Hepatic stellate cell (primary cell): ENCODE measurements at regions not wholly inside any gene's neighbourhood (a gene's known extent, or its start where the extent isn't known, plus 50 kb on each side); places are given as distances from the start of the nearest gene placed in this dataset.
"Not testable (repeated sequence)": the region's sequence is repeated elsewhere in the genome, so short reads cannot be mapped to it uniquely, and the experiment has no call there.

ENCODE experiments used
- DNase-seq: peaks from one replicate; pipeline ENCODE4 v3.0.0; 2011; ENCODE audit warnings: low spot score

- DNase-seq, result no peak
Measured at GRCh38 chr6:43934803-43935602, 165.0 kb downstream of the VEGFA start.

DNA sequence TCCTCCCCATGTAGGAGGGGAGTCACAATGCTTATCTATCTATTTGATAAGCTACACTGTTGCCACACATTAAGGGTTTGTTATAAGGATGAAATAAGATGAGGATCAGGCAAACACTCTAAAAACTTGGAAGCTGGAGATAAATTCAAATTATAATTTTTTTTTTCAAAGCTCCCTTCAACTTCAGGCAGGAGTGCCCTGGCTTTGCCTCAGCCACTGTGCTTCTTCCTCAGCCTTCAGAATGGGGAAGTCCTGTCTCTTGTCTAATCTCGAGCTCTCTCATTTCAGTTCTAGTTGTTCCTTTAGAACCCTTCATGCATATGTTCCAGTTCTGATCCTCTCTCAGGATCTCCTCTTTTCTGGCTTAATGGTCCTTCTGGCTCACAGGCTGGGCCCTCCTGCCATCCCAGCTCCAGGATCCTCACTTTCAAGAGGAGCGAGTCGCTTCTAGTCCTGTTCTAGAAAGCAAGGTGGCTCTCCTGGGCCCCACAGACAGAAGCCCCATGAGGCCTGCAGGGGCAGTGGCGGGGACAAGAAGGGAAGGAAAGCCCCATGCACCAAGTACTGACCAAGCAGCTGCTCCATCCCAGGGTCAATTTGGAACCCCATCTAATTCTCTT, 164.3 kb downstream of the VEGFA start:
- no peak for DNase-seq

DNA sequence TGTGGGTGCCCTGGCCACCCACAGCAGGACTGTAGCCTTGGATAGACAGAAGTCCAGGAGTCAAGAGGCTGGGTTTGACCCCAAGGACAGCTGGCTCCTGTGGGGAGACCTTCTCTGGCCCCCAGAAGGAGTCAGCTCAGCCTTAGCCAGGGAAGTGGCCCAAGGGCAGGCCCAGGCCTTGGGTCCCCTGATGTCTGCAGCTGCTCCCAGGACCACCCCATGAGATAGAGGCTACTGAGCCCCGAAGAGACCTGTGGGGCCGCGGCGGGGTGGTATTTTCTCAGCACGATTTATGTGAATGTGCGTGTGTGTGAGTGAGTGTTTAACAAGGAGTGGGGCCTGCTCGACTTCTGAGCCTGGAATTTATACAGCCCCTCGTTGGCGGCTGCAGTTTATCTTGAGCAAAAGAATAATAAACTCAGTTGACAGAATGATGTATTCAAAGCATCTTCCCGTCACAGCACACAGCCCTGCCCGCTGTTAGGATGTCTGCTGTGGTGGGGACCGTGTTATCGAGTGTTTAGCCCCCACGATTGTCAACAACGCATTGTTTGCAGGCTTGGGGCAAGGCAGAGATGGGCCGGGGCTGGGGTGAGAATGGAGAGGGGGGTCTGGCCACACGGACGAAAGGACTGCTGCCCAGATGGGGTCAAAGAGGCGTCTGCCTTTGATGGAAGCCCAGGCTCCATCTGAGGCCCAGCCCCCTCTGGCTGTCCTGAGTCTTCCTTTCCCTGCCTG, 163.3 kb downstream of the VEGFA start:
- DNase-seq, result peak; percentile 82

GRCh38 chr6:43932259-43933147, 162.5 kb downstream of the VEGFA start:
- DNase-seq, result no peak

- no peak for DNase-seq
Measured at GRCh38 chr6:43931201-43931600, 161.2 kb downstream of the VEGFA start.

DNA sequence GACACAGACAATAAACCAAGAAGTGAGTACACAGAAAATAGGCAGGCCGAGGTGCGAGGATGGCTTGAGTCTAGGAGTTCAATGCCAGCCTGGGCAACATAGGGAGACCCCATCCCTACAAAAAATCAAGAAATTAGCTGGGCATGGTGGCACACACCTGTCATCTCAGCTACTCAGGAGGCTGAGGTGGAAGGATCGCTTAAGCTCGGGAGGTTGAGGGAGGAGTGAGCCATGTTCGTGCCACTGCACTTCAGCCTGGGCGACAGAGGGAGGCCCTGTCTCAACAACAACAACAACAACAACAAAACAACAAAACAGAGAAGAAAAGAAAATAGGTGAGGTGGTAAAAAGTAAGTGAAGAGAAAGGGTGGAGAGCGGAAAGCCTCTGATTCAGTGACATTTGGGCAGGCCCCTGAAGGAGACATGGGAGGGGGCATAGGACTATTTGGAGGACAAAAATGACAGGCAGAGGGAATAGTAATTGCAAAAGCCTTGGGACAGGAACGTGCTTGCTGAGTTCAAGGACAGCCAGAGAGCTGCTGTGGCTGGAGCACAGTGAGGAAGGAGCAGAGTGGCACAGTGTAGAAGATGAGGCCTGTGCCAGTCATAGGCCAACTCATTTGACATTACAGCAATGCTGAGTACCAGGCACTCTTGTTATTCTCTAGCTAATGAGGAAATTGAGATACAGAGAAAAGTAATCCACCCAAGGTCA, 160.6 kb downstream of the VEGFA start:
- DNase-seq, result no peak

DNA sequence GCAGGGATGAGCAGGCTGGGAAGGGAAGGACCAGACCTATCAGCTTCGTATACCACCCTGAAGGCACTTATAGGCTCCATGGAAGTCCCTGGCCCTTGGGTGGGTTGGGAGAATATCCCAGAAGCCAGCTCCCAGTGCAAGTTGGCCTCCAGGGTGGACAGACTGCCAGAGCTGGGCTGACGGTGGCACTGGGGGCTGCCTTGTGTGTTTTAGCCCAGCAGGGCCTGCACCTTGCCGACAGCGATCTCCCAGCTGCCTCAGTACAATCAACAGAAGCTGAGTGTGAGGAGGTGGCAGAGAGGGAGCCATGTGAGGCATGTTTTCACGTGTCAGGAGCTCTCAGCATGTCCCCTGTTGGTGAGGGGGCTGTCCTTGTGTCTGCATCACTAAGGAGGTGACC, 159.5 kb downstream of the VEGFA start:
- DNase-seq, result no peak

DNA sequence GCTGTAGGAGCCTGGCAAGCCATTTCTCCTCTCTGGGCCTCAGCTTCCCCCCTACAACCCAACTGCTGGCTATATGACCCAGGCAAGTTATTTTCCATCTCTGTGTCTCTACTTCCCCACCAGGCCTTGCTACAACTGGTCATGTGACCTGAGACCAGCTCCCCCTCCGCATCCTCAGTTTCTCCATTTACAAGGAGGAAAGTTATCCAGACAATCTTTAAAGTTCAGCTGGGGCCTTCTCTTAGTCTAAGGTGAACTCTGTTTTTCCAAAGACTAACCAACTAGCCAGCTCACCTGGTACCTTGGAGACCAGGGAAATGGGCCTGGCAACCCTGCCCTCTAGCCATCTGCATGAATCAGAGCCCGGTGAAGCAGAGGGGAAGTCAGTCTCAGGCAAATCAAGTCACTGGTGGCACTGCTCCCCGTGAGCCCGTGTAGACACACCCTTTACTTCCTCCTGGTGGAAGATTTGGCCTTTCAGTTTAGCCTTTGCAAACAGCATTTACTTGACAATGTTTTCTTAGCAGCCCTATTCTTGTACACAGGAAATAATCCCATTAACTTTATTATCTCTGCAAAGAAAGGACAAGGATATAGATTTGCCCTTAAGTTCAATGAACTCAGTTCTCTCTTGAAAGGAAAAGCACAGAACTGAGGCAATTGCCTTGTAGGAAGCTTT, 157.7 kb downstream of the VEGFA start:
- no peak for DNase-seq

GRCh38 chr6:43926634-43927531, 156.9 kb downstream of the VEGFA start:
- DNase-seq, result no peak

- DNase-seq, result not testable (repeated sequence)
Measured at GRCh38 chr6:43925636-43926139, 155.7 kb downstream of the VEGFA start.

GRCh38 chr6:43924222-43924702, 154.3 kb downstream of the VEGFA start:
- no peak for DNase-seq

- no peak for DNase-seq
Measured at GRCh38 chr6:43923376-43924221, 153.6 kb downstream of the VEGFA start.

DNA sequence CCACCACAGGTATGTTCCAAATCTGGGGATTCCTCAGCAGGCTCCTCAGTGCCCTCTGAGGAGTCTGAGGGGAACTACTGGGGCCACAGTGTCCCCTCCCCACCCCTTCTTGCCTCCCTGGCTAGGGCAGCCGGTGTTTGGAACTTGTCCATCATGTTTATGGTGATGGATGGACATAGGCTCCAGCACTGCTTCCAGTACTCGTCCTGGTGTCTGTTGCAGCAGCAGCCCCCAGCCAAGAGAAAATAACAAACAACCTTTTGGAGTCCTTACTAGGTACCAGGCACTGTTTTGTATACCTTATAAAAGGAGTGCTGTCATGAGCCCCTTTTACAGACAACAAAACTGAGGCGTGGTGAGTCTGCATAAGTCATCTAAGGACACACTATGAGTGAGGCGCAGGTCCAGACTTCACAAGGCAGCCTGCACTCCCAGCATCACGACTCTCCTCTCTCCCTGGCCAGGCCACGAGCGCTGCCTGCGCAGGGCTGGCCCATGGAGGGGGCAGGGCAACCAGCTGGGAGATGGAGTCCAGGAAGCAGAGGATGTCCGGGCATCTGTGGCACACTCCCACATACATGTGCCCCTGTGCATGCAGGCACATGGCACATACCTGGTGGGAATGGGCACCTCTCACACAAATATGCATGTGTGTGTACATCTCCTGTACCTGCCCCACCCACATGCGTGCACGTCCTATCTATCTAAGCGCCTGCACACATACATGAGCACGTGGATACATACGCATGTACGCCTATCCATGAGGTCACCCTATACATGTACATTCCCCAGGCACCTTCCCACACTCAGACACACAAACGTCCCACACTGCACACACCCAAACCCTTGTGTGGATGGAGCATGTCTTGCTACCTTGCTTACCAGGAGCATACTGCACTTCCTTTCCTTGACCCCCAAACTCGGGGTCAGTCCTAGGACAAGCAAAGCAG, 152.7 kb downstream of the VEGFA start:
- DNase-seq, result no peak

DNA sequence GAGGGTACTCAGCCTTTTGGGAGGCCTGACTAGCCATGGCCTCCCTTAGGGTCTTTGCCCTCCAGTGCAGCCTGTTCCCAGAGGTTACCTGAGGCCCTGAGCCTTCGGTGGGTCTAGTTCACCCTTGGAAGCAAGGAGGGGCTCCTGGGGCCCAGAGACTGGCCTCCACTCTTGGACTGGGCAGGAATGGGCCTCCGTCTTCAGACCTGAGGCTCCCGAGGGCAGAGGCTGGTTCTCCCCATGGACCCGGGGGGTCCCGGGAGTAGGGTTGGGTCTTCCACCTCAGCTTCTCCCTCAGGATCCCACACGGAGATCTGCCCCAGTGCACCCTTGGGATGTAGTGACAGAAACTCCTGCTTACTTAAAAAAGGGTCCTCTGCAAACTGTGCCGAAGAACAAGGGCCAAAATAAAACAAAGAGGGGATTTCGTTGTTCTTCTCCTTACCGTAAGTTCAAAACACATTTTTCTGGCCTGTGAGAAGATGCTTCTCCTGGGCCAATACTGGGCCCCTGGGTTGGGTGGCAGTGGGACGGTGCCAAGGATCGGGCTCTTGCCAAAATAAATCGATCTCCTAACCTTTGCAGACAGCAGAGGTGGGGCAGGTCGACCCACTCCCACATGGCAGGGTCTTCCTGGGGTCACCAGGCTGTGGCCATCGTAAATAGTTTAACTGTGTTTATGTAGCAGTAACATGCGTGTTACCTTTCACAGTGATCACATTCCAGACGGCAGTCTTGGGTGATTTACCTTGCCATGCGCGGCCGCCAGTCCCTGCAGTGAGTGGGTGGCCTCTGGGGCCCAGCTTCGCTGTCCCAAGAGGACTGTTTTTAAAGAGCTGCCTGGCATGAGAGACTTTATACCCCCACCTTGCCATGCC, 151.8 kb downstream of the VEGFA start:
- DNase-seq, result no peak

- no peak for DNase-seq
Measured at GRCh38 chr6:43921039-43921438, 151.0 kb downstream of the VEGFA start.

DNA sequence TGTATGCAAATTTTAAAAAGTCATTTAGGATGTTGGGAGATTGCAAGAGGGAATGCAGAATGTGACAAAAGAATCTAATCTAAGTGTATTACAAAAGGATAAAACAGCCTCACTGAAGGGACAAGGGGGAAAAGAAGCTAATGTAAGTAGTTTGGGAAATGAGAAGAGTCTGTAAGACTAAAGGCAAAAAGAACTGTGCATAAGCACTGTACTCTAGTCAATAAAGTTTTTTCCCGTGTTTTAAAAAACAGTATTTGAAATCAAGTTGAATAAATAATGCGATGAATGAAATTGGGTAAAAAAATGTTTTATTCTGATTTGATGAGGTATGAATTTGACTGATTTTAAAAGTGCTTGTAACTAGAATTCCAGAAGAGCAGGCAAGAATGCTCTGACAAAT, 149.8 kb downstream of the VEGFA start:
- DNase-seq, result no peak
